NCI-H460 (cell line): ENCODE measurements at regions not wholly inside any gene's neighbourhood (a gene's known extent, or its start where the extent isn't known, plus 50 kb on each side); places are given as distances from the start of the nearest gene placed in this dataset.

Experiments used
- DNase-seq: peaks from one replicate; pipeline ENCODE4 v3.0.0-alpha.2; 2016; ENCODE audit warnings: low read depth; ENCODE audit errors: extremely low read depth

- no peak for DNase-seq
Measured at GRCh38 chr2:176466918-176467452, 197.7 kb downstream of the MTX2 start.

GRCh38 chr2:176467595-176467994, 198.4 kb downstream of the MTX2 start:
- DNase-seq: no peak

DNA sequence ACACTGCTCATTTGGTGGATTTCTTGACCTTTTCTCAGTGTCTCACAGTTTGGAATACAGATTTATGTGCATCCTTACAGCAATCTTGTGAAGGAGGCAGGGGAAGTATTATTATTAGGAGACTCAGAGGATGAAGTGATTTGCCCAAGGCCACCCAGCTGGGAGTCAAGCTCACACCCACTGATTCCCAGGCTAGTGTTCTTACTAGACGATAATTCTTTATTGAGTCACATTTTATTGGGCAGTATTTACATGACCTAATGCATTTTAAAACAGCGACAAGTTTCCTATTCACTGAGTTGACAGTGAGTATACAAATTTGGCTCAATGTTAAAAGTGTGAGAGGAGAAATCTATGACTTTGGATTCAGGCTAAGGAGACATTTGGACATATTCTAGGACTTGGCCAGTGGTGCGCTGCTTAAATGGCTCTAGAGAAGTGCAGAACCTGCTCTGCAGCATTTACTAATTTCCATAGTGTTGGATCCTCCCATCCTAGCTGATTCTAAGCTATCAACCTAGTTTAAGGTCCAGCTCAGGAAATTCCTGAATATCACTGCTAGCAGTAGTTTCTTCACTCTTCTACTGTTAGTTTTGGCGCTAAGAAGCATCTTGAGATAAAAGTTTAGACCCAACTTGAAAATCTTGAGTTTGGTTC, 199.3 kb downstream of the MTX2 start:
- DNase-seq: no peak

- DNase-seq: no peak
Measured at GRCh38 chr2:176470713-176471112, 201.5 kb downstream of the MTX2 start.

DNA sequence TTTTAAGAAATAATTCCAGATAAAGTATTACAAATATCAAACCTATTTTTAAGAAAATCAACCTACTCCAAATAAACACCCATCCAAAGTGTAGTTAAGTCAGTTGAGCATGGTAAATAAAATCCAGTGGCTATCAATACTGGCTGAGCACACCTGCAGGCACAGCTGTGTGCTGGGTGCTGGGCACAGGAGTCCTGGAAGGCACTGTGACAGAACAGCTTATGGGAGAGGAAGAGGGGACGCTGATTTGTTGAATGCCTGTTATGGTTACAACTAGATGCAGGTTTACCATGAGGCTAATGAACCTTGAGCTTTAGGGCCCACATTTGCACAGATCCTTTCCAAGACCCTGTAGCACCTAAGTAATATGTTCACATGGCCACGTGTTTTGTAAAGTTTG, 202.7 kb downstream of the MTX2 start:
- DNase-seq: no peak

DNA sequence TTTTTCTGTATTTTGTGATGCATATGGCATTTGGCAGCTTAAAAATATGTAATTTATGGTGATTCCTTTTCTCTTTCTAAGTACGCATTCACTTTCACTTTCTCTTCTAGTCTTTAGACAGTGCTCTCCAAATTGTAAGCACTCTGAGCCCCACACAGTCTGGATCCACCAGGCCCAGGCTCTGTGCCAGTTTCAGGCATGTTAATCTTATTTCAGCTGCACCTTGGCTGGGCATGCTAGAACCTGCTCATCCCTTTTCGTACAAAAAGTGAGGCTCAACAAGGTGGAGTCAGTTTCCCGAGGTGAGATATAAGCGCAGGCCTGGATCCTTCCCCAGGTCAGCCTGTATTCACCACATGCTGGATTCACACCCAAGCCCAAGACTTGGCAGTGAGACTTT, 203.9 kb downstream of the MTX2 start:
- no peak for DNase-seq

DNA sequence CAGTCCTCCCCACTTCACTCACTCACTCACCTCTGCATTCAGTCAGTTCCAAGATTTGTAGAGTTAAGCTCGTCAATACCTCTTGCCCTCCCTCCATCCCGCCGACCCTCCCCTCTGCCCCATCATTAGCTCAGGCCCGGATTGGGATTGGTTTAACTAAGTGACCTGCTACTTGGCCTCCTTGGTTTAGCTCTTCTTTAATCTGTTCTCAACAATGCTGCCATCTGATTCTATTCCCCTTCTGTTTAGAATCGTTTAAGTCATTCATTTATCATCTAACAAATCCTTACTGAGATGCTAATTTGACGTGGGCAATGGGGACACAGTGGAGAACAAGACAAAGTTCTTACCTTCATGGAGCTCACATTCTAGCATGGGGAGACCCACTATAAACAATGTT, 204.6 kb downstream of the MTX2 start:
- DNase-seq: no peak

GRCh38 chr2:176477336-176477735, 208.1 kb downstream of the MTX2 start:
- no peak for DNase-seq

GRCh38 chr2:176479961-176480360, 210.7 kb downstream of the MTX2 start:
- DNase-seq: no peak

- no peak for DNase-seq
Measured at GRCh38 chr2:176482107-176482506, 212.9 kb downstream of the MTX2 start.

- DNase-seq: no peak
Measured at GRCh38 chr2:176483476-176483875, 214.2 kb downstream of the MTX2 start.

- DNase-seq: no peak
Measured at GRCh38 chr2:176483901-176484568, 214.8 kb downstream of the MTX2 start.

- no peak for DNase-seq
Measured at GRCh38 chr2:176484838-176485237, 215.6 kb downstream of the MTX2 start.

DNA sequence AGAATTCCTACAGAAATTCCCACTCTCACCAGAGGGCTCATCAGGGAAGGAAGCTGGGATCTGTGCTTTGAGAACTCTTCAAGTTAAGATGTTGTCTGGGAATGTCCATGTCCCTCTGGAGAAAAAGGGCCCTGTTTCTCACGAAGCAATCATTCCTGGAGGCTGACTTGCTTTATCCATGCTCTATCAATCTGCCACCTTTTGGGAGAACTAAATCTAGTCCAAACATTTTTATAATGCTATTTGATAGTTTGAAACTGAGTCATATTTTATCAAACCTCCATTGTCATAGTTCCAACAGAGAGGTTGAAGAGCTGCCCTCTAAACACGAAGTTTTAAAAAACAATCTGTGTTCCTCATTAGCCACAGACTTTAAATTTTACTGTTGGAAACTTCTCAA, 219.2 kb downstream of the MTX2 start:
- no peak for DNase-seq

DNA sequence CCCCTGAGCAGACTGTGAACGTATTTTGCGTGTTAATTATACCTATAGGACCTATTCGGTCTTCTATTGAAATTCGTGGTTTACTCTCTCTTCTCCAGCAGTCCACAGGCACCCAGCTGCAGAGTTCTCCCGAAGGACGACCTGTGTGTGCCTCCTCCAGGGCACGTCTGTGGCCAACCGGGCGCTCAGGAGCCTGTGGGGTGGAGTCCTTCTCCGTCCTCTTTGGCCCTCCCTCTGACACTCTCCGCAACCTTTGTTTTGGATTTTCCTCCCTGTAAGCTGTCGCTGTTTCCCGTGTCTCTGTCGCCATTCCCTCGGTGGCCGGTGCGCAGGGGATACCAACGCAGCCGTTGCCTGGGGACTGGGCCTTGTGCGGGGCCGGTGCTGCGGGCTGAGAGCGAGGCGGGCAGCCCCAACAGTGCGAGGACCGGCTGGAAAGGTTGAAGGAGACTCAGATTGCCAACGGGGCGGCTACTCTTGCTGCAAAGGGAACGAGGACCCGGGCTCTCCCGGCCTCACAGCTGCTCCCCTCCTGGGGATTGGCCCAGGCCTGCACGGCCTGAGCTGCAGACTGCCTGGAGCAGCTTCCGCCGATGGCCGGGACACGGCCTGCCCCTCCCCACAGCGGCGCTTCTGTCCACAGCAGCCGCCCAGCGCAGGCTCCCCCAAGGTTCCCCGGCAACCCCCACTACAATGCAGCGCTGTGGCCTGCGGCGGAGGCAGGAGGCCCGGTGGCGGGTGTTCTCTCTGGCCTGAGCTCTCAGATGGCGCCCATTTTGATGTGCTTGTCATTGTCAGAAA, 221.0 kb downstream of the MTX2 start:
- DNase-seq: no peak

DNA sequence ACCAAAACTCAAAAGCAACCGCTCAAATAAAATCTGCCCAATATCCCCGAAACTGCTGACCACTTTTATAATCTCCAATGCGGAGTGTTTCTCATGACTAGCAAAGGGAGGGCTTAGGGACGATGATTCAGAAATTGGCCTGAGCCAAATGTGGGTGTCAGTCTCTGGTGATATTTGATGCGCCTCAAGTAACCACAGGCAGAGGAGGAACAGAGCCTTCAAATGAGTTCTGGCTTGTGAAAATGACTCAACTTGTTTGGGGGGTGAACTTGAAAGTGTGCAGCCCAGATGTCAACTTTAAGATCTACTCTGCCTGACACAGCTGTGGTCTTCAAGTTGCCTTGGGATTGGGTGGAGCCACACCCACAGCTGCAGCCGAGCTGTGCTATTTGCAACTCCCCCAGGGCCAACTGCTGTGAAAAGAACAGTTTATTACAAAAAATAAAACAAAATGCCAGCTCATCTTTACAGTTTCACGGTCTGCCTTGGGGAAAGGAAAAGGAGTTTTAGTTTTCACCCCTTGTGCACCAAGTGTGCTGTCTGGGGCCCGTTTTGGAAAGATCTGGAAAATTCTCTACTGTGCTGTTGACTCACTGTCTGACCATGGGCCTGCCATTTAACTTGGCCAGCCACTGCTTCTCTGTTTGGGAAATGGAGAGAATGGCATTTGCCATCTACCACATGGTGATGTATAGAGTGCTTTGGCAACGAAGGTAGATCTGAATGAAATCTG, 222.1 kb downstream of the MTX2 start:
- no peak for DNase-seq

- no peak for DNase-seq
Measured at GRCh38 chr2:176492583-176492982, 223.3 kb downstream of the MTX2 start.

DNA sequence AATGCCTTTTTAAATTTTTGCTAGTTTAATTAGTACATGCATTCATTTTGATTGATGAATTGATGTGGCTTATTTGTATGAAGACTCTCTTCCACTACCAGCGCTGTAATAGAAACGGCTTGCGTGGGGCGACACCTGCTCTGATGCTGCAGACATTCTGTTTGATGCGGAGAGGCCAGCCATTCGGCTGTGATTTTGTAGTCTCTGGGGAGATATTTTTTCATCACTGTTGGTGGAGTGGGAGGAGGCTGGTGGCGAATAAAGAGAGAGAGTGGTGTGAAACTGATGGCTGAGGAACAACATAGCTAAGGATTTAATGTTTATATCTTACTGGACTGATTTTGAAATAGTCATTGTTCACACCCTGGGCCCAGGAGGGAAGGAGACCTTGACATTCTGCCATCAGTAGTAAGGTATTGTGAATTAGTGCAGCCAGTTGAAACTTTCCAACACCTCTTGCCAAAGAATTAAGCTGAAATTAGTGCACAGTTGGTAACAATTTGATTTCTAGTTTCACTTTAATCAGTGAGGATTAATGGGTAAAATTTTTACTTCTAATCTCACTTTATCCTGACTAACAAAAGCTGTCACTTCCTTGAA, 224.1 kb downstream of the MTX2 start:
- DNase-seq: no peak

- DNase-seq: no peak
Measured at GRCh38 chr2:176493909-176494308, 224.7 kb downstream of the MTX2 start.

GRCh38 chr2:176494949-176495353, 225.7 kb downstream of the MTX2 start:
- no peak for DNase-seq

DNA sequence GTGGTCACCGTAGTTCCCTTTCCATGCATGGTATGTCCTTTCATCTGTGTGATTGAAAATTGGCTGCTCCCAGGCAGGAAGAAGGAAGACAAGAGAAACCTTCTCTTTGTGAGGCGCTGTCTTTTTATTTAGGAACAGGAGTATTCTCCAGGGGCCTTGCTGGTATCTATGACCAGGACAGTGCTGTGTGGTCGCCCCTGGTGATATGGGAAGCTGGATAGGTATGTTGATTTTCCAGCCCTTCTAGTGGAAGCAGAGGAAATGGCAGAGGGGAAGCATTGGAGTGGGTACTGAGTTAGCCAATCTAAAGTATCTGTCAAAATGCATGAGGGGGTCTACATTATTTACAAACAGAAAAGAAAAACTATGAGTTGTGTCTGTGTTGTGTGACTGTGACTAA, 226.6 kb downstream of the MTX2 start:
- DNase-seq: no peak
